NCI-H1105 treated with DMSO at 0.1 percent for 48 hours (cell line): ENCODE measurements at regions not wholly inside any gene's neighbourhood (a gene's known extent, or its start where the extent isn't known, plus 50 kb on each side); places are given as distances from the start of the nearest gene placed in this dataset.

ENCODE experiments used
- DNase-seq: peaks from one replicate; lab custom pipeline; 2025; lab: John Stamatoyannopoulos, UW

DNA sequence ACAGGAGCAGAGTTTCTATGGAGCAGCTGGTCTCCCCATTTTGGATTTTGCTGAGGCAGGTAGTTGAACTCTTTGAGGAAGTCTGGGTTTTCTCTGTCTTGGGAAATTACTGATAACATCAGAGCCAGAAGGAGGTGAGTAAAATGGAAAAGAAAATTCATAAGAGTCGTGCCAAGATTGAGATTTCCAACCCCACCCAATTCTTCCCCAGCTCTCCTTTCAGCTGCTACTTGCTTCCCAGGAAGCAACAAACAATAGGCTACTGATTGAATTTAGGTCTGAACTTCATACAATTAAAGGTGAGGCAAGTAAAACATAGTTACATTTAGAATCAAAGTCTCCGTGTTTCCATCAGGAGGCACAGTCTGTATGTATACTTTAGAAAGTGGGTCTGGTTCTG, 54.6 kb upstream of the EOLA2 start:
- no peak for DNase-seq

GRCh38 chrX:149993989-149994388, 55.7 kb upstream of the EOLA2 start:
- no peak for DNase-seq

GRCh38 chrX:149996515-149996914, 58.2 kb upstream of the EOLA2 start:
- no peak for DNase-seq

DNA sequence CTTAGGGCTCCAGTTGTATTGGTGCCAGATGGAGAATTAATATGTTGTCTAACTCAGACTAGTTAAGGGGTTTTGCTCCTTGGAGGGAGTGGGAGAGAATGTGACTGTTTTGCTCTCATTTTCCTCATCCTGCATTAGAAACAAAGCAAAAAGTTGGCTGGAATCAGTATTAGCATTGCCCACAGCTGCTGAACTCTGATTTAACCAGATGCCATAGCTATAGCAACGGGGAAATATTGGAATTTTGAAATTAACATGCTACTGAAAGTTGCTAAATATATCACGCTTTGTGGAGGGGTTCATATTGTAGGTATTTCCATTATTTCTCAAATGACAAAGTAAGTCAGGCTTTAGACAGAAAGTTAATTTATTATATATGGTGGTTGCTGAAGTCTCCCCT, 66.7 kb upstream of the EOLA2 start:
- DNase-seq: no peak

GRCh38 chrX:150007356-150007755, 69.1 kb upstream of the EOLA2 start:
- DNase-seq: no peak

DNA sequence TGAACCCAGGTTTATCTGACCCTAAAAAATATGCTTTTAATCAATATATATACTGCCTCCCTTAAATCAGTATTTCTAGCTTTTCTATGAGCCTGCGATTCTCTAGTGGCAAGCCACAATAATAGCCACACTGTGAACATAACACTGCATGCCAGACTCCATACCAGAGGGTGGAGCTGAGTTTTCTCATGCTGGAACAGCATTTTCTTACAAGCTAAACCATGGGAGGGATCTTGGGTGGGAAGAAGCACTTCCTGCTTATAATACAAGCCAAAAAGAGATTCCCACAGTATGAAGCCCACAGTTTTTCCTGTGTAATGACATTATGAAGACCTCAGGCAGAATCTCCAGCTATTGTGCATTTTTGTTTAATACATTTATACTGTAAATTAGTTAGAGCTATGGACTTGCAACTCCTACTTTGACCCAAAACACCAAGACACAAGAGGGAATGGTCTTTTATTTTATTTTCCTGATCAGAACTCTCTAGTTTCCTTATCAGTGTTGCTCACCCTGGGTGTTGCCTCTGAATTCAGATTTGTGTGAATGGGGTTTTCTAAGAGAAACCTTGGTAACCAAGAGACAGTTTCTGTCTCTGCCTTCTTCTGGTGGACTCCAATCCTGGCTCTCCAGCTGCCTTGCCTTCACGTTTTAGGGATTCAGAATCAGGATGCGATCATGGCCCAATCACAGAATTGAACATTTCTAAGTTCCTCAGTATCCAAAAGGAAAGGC, 74.5 kb upstream of the EOLA2 start:
- no peak for DNase-seq

DNA sequence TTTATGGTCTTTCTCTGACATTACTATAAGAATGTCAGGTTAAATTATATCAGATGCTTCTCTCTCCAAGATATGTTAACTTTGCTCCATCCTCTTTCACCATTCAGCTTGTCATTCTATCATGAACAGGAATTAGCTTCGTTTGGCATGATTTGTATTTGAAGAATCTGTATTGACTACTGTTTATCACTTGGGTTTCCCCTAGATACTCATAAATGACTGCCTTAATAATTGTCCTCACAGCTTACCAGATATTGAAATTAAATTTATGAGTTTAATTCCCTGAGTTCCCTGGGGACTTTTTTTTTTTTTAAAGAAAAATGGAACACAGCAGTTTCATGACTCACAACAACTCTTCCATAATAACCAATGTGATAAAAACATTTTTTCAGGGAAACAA, 76.2 kb upstream of the EOLA2 start:
- no peak for DNase-seq

DNA sequence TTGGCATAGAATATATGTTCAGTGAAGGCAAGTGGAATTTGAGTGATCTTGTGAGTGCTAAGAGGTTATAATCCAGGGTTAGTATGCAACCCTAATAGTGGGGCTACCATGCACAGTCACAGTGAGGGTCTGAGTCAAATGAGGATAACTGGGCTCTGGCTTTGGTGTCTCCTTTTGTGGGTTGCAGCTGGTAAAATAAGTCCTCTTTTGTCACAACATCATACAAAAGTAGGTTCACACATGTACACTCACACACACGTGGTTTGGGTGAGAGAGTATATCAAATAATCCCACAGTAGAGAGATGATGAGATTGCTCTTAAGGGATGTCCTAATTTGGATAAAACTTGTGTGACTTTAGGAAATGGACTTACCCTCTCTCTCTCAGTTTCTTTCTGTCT, 79.6 kb upstream of the EOLA2 start:
- DNase-seq: no peak

DNA sequence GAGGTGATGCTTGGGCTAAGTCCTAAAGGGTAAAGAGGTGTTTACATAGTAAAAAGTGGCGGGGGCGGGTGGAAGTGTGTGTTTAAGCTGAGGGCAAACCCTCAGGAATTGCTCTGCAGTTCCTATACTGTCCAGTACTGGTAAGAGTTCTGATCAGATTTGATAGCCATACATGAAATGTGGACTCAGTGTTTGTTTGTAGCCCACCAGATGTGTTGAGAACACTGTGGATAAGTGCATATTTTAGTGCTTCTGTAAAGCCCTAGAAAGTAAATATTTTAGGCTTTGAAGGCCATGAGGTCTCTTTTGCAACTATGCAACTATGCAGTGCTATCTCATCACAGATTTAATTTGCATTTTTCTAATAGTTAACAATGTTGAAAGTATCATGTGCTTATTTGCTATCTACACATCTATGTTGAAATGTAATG, 80.7 kb upstream of the EOLA2 start:
- DNase-seq: no peak

- DNase-seq: no peak
Observed at GRCh38 chrX:150028692-150029091, 90.4 kb upstream of the EOLA2 start.

GRCh38 chrX:150032742-150033141, 94.5 kb upstream of the EOLA2 start:
- no peak for DNase-seq

GRCh38 chrX:150034788-150035187, 96.5 kb upstream of the EOLA2 start:
- DNase-seq: no peak

DNA sequence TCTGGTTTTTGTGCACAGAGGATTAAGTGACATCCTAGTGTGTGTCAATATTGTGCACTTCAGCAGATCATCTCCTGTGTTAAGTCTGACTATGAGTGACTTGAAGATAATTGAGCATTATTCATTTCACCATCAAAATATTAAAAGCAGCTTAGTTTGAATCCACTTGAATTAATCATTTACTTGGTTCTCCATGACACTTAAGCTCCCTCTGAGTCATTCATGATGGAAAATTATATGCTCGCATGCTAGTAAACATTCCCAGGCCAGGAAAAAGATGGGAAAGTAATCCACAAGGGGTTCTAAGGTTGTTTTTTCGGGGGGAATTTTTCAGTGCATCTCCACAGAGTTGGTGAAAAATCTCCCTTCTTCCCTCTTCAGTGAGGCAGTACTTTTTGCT, 97.2 kb upstream of the EOLA2 start:
- no peak for DNase-seq

- DNase-seq: no peak
Observed at GRCh38 chrX:150036181-150036580, 97.9 kb upstream of the EOLA2 start.

- no peak for DNase-seq
Observed at GRCh38 chrX:150036641-150037040, 98.3 kb upstream of the EOLA2 start.

GRCh38 chrX:150037041-150037440, 98.8 kb upstream of the EOLA2 start:
- DNase-seq: no peak

DNA sequence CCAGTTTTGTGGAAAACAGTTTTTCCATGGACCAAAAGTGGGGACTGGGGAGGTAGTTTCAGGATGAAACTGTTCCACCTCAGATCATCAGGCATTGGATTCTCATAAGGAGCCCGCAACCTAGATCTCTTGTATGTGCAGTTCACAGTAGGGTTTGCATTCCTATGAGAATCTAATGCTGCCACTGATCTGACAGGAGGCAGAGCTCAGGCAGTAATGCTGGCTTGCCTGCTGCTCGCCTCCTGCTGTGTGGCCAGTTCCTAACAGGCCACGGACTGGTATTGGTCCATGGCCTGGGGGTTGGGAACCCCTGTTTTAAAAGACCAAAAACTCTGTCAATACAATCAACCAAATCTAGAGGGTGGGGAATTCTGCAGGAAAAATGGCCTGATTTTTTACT, 100.0 kb upstream of the EOLA2 start:
- DNase-seq: no peak

DNA sequence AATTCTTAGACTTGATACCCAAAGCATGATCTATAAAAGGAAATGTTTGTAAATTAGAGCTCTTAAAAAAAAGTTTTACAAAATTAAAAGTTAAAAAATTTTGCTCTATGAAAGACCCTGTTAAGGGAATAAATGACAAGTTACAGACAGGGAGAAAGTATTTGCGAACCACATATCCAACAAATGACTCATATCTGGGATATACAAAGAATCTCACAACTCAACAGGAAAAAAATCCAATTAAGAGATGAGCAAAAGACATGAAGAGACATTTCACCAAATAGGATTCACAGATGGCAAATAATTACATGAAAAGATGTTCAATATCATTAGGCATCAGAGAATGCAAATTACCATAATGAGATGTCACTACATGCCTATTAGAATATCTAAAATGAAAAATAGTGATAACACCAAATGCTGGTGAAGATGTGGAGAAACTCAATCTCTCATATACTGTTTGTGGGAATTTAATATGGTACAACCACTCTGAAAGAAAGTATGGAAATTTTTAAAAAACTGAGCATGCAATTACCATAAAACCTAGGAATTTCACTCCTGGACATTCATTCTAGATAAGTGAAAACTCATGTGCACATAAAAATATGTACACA, 100.8 kb upstream of the EOLA2 start:
- DNase-seq: no peak

DNA sequence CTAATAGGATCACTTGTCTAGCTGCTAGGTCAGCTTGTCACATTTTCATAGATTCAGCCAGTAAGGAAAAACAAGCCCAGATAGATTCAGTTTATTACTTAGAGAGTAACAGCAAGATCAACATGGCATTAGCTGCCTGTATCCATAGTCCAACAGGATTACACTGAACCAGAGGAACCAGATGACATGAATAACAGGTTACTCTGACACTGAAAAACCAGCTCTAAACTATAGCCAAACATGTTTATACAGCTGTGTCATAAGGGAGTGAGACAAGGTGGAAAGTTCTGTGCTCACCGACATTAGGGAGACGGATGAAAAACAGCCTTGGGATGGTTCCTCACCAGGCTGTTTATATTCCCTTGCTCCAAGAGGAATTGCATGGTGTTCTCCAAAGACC, 102.9 kb upstream of the EOLA2 start:
- DNase-seq: no peak

- DNase-seq: no peak
Observed at GRCh38 chrX:150044556-150044955, 106.3 kb upstream of the EOLA2 start.

GRCh38 chrX:150047818-150048217, 109.5 kb upstream of the EOLA2 start:
- DNase-seq: no peak

- no peak for DNase-seq
Observed at GRCh38 chrX:150049647-150050046, 111.4 kb upstream of the EOLA2 start.

- DNase-seq: no peak
Observed at GRCh38 chrX:150050387-150050786, 112.1 kb upstream of the EOLA2 start.

- DNase-seq: no peak
Observed at GRCh38 chrX:150051096-150051495, 112.8 kb upstream of the EOLA2 start.
